PC-9 (cell line): ENCODE measurements at regions not wholly inside any gene's neighbourhood (a gene's known extent, or its start where the extent isn't known, plus 50 kb on each side); places are given as distances from the start of the nearest gene placed in this dataset. TPM values are rescaled to one million over a fixed set of nuclear protein-coding genes. Genes with fewer than 3 reads are reported as not detected.

Experiments used
- BruUV-seq: library from RNA; stranded (reverse); fragments of 400-500 nt; replicated peaks from 2 replicates; lab custom pipeline; 2021; lab: Mats Ljungman, UMichigan
- CTCF ChIA-PET: fragments of 300-600 bp; sonication (Branson Sonifier 250); formaldehyde crosslinking; loops from one replicate; lab custom pipeline; 2022; ENCODE audit warnings: antibody characterized with exemption; lab: Charles Lee
- POLR2A ChIA-PET: fragments of 300-600 bp; sonication (Branson Sonifier 250); formaldehyde crosslinking; loops from one replicate; lab custom pipeline; 2022; ENCODE audit warnings: antibody characterized with exemption; ENCODE audit not compliant: unreplicated experiment; lab: Charles Lee
- DNase-seq, 2 experiments: peaks; one replicate each; pipeline versions ENCODE4 v3.0.0 to v3.0.0-alpha.2; 2015 to 2022; ENCODE audit warnings: mixed read lengths in 1 of 2
- H2AFZ ChIP-seq: fragments of 200-600 bp; sonication (generic); 2 replicates; pipeline ENCODE4 v1.8.1; 2017; ENCODE audit warnings: antibody characterized with exemption
- H3F3A ChIP-seq: fragments of 200-600 bp; sonication (generic); 2 replicates; pipeline ENCODE4 v1.8.1; 2017; ENCODE audit warnings: antibody characterized with exemption, mild to moderate bottlenecking, low read depth; ENCODE audit not compliant: insufficient read depth
- H3K27ac ChIP-seq: fragments of 200-600 bp; sonication (generic); 2 replicates; pipeline ENCODE4 v1.6.1; 2016; ENCODE audit warnings: mixed run types
- H3K27me3 ChIP-seq: fragments of 200-600 bp; sonication (generic); 2 replicates; pipeline ENCODE4 v1.6.1; 2016; ENCODE audit warnings: low read depth, mixed run types; ENCODE audit not compliant: insufficient read depth
- H3K36me3 ChIP-seq: fragments of 200-600 bp; sonication (generic); 2 replicates; pipeline ENCODE4 v1.6.1; 2016; ENCODE audit warnings: low read depth, mixed run types
- H3K4me1 ChIP-seq: fragments of 200-600 bp; sonication (generic); replicated peaks from 2 replicates; pipeline ENCODE4 v1.6.1; 2016; ENCODE audit warnings: mixed run types; ENCODE audit not compliant: insufficient read depth
- H3K4me2 ChIP-seq: fragments of 200-600 bp; sonication (generic); 2 replicates; pipeline ENCODE4 v1.6.1; 2017; ENCODE audit warnings: mixed run types
- H3K4me3 ChIP-seq: fragments of 200-600 bp; sonication (generic); 2 replicates; pipeline ENCODE4 v1.6.1; 2016; ENCODE audit warnings: mixed run types
- H3K79me2 ChIP-seq: fragments of 200-600 bp; sonication (generic); 2 replicates; pipeline ENCODE4 v1.6.1; 2017; ENCODE audit warnings: low read depth, mixed run types
- H3K9me2 ChIP-seq: fragments of 200-600 bp; sonication (generic); 2 replicates; pipeline ENCODE4 v1.8.1; 2017; ENCODE audit warnings: mild to moderate bottlenecking; ENCODE audit not compliant: insufficient read depth
- H3K9me3 ChIP-seq: fragments of 200-600 bp; sonication (generic); 2 replicates; pipeline ENCODE4 v1.8.1; 2016; ENCODE audit warnings: low read depth; ENCODE audit not compliant: insufficient read depth
- H4K20me1 ChIP-seq: fragments of 200-600 bp; sonication (generic); 2 replicates; pipeline ENCODE4 v1.8.1; 2017; ENCODE audit not compliant: insufficient read depth
- EZH2 ChIP-seq: fragments of 200-600 bp; sonication (generic); IDR thresholded peaks from 2 replicates; pipeline ENCODE4 v1.8.0; 2017; ENCODE audit warnings: antibody characterized with exemption, low read depth
- intact Hi-C: fragments of 100-400 bp; cut with micrococcal nuclease; formaldehyde crosslinking; loops from one replicate; pipeline ENCODE4 v1.10.0; 2022; ENCODE audit not compliant: unreplicated experiment
- microRNA-seq: library from miRNA; unstranded; fragments of <30 nt; microRNA quantifications from one replicate; pipeline ENCODE4 v1.2.0, GENCODE V29; 2021; ENCODE audit warnings: borderline number of aligned reads, borderline replicate concordance
- TF ChIP-seq, protein P1 (sequence below): fragments of 200-600 bp; sonication (generic); conservative IDR thresholded peaks from 2 replicates; pipeline ENCODE4 v1.6.1; 2017; ENCODE audit warnings: mixed run types, antibody characterized with exemption, mild to moderate bottlenecking, moderate library complexity

DNA sequence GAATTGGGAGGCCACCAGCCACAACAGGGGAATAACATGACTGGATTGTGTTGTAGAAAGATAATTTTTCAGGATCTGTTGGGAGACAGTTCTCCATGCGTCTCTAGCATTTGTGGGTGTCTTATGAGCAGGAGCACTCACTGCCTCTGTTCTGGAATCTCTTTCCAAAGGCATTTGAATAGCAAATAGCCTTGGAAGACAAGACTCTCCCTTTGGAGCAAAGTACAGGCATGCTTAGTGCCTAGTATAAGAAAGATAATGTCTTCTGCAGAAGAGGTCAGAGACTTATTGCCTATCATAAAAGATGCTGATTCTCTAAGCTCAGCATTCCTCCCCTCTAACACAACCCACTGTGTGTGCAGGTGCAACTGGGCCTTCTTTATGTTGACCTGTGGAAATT is 58.3 kb downstream of the VCPKMT start:
- no peak for TF ChIP-seq EZH2
- TF ChIP-seq, protein P1, sequence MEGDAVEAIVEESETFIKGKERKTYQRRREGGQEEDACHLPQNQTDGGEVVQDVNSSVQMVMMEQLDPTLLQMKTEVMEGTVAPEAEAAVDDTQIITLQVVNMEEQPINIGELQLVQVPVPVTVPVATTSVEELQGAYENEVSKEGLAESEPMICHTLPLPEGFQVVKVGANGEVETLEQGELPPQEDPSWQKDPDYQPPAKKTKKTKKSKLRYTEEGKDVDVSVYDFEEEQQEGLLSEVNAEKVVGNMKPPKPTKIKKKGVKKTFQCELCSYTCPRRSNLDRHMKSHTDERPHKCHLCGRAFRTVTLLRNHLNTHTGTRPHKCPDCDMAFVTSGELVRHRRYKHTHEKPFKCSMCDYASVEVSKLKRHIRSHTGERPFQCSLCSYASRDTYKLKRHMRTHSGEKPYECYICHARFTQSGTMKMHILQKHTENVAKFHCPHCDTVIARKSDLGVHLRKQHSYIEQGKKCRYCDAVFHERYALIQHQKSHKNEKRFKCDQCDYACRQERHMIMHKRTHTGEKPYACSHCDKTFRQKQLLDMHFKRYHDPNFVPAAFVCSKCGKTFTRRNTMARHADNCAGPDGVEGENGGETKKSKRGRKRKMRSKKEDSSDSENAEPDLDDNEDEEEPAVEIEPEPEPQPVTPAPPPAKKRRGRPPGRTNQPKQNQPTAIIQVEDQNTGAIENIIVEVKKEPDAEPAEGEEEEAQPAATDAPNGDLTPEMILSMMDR: no peak
- no peaks in the 10 kb centered on the region for H4K20me1 ChIP-seq
- no peak overlapping the region for H3K4me3 ChIP-seq
- no peak overlapping the region for H3K4me2 ChIP-seq
- H3K79me2 ChIP-seq: no peaks in the 10 kb centered on the region
- H2AFZ ChIP-seq: no peak overlapping the region
- H3K27ac ChIP-seq: no peak overlapping the region
- H3K27me3 ChIP-seq: no peaks in the 10 kb centered on the region
- H3K9me3 ChIP-seq: no peaks in the 10 kb centered on the region
- no peak for DNase-seq
- peaks cover 38% of the 10 kb centered on the region for H3K4me1 ChIP-seq
- ChIA-PET CTCF (no interaction called here), POLR2A (interaction anchor here (0.7 kb wide), 1 partner anchor 329 kb away, joined by 4 read pairs; no protein-coding TSS in a partner anchor)
- intact Hi-C loops: no loop called here
- no peaks in the 10 kb centered on the region for H3K9me2 ChIP-seq
- H3K36me3 ChIP-seq: no peaks in the 10 kb centered on the region
- H3F3A ChIP-seq: peaks cover 39% of the 10 kb centered on the region
- BruUV-seq: no TSS peak

Small RNAs in the stretch of these regions (microRNA-seq; reads per million reads assigned to microRNA genes)
- not detected for gene MIR6076
